HG03095 (cell line): ENCODE measurements at regions not wholly inside any gene's neighbourhood (a gene's known extent, or its start where the extent isn't known, plus 50 kb on each side); places are given as distances from the start of the nearest gene placed in this dataset.

ENCODE experiments used
- ATAC-seq: cut with Tn5 transposase; IDR thresholded peaks from one replicate; pipeline ENCODE4 v1.9.1; 2021; ENCODE audit warnings: moderate library complexity; ENCODE audit not compliant: unreplicated experiment

DNA sequence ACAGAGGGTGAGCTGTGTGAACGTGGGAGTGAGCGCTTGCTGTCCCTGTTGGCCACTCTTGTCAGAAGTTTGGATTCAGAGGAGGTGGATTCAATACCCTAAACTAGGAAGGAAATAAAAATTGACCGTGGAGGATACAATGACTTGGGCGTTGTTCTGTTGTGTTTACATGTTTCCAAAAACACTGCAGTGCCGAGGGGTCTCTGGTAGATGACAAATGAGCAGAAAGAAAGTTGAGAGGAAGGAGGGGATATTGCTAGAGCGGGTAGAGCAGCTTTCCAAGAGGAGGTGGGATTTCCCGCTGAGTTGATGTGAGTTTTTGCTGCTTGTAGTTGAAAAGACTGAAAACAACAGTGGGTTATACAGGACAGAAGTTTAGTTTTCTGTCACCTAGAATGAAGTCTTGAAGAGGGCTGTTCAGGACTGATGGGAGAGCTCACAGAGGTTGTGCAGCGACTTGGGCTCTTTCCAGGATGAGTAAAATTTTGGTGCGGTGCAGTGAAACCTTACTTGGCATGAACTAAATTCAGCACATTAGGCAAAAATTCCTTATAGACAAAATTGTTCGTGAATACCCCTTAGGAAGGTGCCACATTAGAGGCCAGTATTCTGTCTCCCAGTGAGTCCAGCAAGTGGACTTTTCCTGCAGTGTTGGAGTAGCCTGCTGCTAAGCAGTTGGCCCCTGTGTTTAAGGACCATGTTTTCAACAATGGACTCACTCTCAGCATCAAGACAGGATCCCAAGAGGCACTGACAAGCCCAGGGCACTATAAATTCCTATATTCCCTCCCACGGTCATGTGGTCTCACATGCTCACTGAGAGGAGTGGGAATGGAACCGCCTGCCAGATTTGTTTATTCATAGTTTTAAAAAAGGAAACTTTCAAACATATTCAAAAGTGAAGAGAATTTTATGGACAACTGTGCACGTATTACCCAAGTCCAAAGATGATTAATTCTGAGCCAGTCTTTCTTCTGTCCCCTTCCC is 435.0 kb upstream of the C2CD4B start:
- no peak for ATAC-seq

DNA sequence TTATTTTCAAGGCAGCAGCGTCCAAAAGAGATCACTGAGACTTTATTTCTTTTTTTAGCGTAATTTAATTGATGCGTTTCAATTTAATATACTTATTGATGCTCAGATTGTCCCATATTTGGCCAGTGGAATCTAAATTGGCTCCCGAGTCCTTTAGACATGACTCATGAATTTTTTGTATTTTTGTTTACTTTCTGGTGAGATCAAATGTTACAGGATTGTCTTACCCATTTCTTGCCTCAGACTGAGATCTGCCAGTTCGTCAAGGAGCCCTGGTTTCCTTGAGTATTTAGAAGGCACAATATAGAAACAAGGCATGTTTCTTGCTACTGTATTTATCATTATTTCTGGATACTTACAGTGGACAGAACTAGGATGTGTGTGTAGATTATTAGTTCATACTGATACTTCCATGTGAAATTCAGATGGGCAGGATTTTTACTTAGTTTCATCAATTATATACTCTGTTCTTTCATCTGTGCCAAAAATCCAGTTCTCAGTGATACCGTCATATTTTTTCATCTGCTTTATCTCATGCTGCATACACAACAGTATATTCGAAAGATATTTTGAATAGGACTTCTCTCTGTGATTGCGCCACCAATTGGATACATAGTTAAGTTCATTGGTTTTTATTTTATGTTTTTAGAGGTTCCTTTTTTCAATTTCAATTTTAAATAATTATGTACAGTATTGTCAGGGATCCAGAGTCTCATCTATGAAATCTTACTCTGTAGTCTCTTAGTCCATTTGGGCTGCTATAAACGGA is 436.9 kb upstream of the C2CD4B start:
- ATAC-seq, result no peak

DNA sequence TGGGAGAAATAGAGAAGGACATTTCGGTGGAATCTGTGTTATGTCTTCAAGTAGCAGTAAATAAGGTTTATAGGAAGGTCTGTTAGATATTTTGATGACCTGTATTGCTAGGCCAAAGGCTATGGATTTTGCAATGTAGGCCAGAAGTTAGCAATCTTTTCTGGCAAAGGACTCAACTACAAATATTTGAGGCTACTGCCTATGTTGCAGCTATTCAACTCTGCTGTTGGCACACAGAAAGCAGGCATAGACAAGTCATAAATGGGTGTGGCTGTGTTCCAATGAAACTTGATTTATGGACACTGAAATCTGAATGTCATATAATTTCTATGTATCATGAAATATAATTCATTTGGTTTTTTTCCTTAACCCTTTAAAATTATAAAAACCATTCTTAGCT is 438.7 kb upstream of the C2CD4B start:
- no peak for ATAC-seq

DNA sequence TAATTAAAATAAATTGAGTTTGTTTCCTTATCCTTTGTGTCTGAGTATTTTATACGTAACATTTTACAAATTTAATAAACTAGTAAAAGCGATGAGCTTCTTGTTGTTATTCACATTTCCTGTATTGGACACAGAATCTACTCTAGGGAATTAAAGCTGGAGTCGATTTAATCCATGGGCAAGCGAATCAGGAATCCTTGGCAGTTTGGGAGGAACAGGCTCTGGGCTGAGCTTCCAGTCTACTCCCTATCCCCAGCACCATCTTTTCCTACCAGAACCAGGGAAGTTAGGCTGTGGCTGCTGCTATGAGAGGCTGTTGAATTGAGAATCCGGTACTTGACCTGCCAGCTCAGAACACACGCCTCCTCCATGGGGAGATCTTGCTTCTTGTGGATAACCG is 437.3 kb upstream of the TPM1 start:
- no peak for ATAC-seq

DNA sequence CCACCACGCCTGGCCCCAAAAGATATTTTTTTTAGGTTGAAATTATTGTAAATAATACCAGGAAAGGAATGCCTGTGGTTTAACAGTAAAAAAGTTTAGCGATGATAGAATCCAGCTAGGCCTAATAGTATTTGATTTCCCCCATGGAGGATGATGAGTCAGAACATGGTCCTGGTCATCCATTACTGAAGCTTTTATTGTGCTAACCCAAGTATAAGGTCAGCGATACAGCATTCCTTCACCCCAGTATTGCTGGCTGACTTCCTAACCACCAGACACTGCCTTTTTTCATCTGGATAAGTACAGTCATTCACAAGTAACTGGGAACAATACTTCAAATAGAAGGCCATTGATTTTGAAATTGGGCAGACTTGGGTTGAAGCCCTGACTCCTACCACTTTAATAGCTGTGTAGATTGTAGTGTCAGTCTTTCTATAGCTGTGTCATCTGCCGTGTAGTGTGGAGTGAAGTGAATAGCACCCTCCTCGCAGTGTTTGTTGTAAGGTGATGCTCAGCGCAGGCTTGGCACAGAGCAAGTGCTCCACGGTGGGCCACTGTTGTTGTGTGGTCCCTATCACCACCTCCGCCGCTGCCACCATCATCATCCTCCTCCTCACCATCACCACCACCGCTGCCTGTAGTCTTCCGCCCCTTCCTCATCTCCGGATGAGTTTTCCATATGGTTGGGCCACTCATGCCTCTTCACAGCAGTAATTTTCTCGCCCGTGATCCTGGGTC is 436.0 kb upstream of the TPM1 start:
- ATAC-seq, result no peak

DNA sequence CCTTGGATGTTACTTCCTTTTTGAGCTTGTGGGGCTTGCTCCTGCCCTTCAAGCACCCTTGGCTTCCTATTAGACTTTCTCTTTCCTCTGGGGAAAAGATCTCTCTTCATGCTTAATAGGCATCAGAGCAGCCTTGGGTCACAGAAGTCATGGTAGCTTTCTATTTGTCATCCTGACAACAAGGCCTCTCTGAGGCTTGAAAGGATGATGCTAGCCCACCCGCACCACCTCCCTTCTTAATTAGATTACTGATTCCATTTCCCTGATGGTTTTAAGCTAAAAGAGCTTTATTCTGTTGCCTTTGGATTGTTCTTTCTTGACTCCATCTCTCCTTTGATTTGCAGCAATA is 435.5 kb upstream of the TPM1 start:
- no peak for ATAC-seq

DNA sequence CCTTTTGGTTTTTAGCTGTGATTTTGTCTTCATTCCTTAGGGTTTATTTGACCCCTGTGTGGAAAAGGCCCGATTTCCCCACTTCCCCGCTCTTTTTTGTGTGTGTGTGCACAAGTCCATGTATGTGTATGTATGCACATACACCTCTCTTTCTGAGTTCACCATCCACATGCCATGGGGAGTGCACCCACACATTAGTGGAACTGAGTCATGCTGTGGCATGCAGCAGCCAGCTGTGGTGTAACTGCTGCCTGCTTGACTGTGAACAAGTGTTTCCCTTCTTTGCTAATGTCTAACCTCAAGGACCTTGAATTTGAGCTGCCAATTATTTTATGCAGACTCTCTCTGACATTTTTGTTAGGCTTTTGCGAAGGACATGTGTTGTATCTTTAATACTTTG is 434.9 kb upstream of the TPM1 start:
- no peak for ATAC-seq

DNA sequence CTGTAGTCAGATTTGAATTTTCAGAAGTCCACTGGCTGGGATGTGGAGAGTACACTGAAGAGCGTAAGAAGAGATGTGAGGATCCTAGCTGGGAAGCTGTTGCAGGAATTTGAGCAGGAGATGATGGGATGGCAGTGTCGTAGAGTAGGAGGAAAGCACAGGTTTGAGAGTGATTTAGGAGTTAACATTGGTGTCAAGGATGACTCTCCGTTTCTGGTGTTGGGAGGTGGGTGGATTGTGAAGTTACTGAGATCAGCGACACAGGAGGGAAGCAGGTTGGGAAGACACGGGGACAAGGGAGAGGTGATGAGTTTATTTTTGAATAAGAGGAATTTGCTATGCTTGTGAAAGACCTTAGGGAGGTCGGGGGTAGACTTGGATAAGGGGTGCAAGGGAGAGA is 434.2 kb upstream of the TPM1 start:
- no peak for ATAC-seq

DNA sequence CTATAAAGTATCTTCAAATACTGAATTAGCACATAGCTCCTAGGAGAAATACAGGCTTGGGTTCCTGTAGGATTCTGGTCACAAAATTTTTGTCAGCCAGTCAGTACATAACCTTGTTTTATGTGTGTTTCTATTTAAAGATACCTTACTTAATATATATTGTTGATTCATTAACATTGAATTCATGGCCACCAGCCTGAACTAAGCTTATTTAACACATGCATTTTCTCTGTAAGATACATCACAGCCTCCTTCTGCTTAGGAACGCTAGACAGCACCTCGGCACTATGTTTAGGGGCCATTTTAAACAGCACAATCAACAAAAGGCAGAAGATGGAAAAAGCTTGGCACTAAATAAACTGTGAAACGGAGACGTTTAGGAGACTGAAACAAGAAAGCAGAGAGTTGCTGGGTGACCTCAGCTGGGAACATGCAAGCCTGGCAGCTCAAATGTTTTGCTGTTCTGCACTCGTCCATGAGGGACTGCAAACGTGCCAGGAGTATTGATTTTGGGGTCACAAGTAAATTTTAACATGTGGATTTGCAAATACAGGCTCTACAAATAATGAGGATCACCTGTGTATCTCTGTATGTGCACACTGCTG is 432.2 kb upstream of the TPM1 start:
- ATAC-seq, result no peak

DNA sequence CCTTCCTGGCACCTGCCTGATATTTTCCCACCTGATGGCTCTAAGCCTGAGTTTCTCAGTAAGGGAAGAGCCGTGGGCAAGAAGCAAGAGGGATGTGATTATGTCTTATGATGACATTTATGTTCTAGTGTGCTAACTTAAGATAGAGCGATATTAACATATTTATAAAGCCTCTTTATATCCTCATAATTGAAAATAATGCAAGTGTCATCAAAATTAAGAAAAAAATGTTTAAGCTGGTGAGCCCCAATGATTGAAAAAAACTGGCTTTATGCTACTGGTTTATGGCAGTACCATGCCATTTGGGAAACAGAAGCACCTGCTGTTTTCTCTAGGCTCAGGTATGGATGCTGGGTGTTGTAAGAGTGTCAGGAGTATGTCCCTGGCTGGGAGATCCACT is 431.5 kb upstream of the TPM1 start:
- no peak for ATAC-seq

DNA sequence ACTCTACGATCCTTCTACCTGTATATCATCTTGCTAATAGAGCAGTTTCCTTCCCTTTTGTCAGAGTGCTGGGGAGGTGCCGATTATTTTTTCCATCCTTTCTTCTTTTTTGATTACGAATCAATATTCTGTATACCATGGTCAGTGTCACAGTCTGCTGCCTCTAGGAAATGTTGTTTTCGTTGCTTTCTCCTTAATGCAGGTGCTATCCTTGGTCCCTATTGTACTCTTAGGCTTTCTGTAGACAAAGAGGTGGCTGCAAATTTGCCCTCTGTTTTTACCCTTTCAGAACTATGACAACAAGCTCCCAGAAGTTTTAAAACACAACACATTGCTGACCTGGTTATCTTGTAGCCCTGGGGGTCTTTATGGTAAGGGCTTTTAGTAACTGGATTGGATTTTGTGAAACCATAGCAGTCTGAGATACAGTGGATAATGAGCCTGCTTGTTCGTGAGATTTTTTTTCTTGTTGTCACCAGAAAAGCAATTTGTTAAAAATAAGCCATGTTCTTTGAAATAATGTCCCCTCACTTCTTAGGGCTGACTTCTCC is 430.3 kb upstream of the TPM1 start:
- no peak for ATAC-seq

DNA sequence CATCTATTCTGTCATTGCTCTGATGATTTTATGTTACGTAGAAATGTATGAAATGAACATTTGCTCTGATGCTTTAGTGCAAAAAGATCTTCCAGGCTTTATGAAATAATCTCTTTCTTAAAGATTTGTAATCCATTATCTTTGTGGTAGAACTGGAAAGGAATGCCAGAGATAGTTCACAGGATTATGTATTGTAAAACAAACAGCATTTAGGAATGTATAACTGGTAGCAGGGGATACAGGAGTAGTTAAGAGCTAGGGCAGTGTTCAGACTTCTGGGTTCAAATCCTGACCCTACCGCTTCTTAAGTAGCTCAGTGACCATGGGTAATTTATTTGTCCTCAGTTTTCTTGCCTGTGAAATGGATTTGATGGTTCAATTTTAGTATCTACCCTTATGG is 429.8 kb upstream of the TPM1 start:
- ATAC-seq, result no peak

DNA sequence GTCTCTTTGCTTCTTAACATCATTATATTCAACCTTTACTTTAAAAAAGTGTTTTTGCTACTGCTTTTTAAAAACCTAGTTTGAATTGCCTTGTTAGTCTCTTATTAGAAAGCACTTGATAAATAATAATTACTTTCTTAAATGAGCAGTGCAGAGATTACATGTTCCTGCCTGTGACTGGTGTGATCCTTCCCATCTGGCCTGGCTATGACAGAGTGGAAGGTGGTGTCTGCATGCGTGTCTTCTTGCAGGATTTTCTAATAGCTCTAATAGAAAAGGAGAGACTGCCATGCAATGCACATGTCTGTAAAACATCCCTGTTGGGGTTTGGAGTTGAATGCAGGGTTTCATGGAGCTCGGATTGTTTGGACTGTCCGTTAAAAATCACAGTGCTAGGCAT is 425.8 kb upstream of the TPM1 start:
- no peak for ATAC-seq

DNA sequence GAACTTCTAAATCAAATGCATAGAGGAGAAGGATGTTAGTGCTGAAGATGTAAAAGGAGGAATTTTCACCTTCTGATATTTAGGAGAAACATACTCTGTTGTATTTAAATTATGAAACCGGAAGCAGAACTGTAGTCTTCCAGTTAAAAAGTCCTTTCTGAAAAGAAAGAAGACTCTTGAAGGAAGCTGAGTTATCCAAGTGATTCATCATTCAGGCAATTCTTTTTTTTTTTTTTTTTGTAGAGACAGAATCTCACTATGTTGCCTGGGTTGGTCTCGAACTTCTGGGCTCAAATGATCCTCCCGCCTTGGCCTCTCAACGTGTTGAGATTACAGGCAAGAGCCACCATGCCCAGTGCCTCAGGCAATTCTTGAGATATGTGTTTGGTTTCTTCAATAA is 424.8 kb upstream of the TPM1 start:
- ATAC-seq, result no peak

DNA sequence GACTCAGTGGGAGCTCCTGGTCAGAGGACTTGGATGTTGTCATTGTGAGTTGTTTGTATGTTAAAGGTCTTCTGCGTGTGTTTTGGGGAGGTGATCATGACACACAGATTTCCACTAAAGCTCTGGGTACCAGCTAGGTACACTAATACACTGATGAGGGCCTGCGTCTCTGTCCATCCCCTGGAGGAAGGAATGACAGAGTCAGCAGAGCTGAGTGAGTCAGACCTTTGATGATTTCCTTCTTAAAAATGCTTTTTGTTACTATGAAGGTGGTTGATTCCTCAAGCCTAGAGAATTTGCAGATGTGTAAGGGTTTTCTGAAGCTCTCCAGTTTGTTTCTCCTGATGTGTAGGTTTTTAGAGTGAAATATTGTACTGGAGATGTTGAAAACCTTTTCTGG is 424.1 kb upstream of the TPM1 start:
- ATAC-seq, result no peak

DNA sequence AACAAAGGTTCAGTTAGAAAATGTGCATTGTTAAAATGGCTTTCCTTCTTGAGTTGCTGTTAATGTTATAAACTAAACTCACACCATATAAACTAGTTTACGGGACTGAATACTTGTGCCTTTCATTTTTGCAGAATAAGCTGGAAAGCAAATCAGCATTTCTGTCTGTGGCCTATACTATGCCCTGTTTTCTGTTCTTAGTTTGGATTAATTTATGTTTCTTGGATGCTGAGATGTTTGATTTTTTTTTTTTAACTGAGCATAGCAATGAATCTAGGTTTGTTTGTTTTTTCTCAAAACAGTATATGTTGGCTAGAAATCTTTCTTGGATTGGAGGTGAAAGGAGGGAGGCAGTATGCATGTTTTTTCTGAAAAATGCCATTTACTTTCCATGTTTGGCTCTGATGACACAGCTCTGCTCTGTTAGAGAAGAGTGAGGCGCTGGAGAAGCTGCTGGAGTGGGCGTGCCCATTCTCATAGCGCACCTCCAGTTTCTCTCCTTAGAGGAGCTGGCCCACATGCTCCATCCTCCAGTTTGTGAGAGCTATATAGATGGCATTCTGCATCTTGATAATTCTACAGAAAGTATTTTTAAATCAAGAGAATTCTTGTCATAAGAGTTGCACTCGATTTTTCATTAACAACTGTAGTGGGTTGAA is 423.6 kb upstream of the TPM1 start:
- no peak for ATAC-seq

DNA sequence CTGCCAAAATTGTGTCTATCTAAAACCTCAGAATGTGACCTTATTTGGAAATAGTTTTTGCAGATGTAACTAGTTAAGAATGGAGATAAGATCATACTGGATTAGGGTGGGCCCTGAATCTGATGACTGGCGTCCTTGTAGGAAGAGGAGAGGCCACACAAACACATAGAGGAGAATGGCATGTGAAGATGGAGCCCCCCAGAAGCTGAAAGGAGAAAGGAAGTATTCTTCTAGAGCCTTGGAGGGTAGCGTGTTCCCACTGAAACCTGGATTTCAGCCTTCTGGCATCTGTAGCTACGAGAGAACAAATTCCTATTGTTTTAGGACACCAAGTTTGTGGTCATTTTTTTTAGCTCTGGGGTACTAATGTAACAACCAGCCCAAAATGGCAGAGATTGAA is 423.0 kb upstream of the TPM1 start:
- ATAC-seq, result no peak

DNA sequence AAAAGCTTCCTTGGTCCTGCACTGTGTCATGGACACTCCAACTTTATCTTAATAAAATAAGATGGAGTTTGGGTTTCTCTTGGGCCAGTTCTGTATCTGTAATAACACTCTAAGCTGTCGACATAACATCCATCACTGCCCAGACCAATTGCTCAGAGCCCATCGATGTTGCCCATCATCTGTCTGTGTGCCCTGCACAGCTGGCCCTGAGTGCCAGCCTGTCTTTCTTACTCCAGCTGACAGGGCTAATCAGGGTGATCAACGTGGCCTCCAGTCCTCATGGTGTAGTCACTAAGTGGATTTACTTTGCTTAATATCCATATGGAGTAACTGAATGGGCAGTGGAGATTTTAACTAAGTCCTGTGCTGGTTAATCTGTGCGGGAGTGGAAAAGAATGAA is 419.8 kb upstream of the TPM1 start:
- ATAC-seq, result no peak

DNA sequence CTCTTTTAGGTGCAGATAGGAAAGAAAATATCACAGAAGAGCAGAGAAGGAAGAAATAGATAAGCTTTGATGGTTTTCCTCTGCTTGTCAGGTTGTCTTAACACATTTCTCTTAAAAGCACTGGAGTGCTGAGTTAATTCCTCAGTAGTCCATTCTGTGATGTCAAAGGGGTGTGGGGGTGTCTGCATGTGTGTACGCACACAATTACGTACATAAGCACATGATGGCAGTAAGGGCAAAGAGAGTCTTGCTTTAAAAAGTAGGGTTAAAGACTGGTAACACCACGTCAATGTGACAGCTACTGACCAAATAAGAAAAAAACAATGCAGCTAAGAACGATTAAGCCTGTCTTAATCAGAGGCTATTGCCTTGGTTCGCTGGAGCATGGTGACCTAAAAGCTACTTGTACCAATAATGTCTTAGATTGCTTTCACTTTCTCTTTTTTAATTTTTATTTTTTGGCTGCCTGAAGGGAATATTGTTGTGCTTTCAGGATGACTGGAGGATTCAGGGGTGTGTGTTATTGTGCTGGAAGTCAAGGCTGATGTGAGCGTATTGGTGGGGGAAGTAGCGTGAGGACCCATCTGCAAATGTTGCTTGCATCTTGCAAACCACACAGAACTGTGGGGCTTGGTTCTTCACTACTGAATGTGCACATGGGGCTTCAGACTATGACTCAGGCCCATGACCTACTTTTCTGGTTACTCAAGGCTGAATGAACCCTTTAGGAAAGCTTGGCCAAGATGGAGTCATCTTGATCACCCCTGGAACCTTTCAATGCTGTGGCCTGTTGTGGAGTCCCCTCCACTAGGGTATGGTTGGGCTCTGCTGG is 417.8 kb upstream of the TPM1 start:
- ATAC-seq, result no peak
